IMR-90 (cell line): ENCODE measurements at regions not wholly inside any gene's neighbourhood (a gene's known extent, or its start where the extent isn't known, plus 50 kb on each side); places are given as distances from the start of the nearest gene placed in this dataset.
A peak's percentile ranks its signal among the peaks of the same experiment; 100 is the strongest.

ENCODE experiments used
- ATAC-seq: fragments of 200-7000 bp; cut with Tn5 transposase; 2 replicates; pipeline ENCODE4 v1.9.1; 2020; ENCODE audit warnings: low read depth, mild to moderate bottlenecking, moderate library complexity
- BruUV-seq: library from RNA; stranded (reverse); fragments of 400-500 nt; replicated peaks from 2 replicates; lab custom pipeline; 2021; lab: Mats Ljungman, UMichigan
- CTCF ChIA-PET: fragments of 300-600 bp; formaldehyde crosslinking; extraction: SDS; loops from one replicate; lab custom pipeline; 2021; ENCODE audit warnings: antibody characterized with exemption; lab: Yijun Ruan, JAX
- POLR2A ChIA-PET: fragments of 300-600 bp; sonication (Branson Sonifier 250); formaldehyde crosslinking; loops from one replicate; lab custom pipeline; 2022; ENCODE audit warnings: antibody characterized with exemption; ENCODE audit not compliant: unreplicated experiment; lab: Charles Lee
- DNase-seq: peaks from one replicate; pipeline ENCODE4 v3.0.0; 2013
- H2AFZ ChIP-seq: replicated peaks from 2 replicates; pipeline ENCODE3; 2013; ENCODE audit warnings: low read length, mild to moderate bottlenecking; ENCODE audit not compliant: poor library complexity
- H2AK5ac ChIP-seq: 2 replicates; pipeline ENCODE4 v1.6.1; 2013; ENCODE audit warnings: low read depth, low read length, inconsistent platforms
- H2AK9ac ChIP-seq: replicated peaks from 2 replicates; pipeline ENCODE3; 2013; ENCODE audit warnings: mild to moderate bottlenecking, low read depth, low read length, moderate library complexity; ENCODE audit not compliant: poor library complexity
- H2BK120ac ChIP-seq: 2 replicates; pipeline ENCODE4 v1.6.1; 2013; ENCODE audit warnings: low read depth, low read length, inconsistent platforms
- H2BK15ac ChIP-seq: 3 replicates; pipeline ENCODE4 v1.6.1; 2013; ENCODE audit warnings: low read depth, low read length, inconsistent platforms
- H2BK20ac ChIP-seq: 2 replicates; pipeline ENCODE4 v1.6.1; 2013; ENCODE audit warnings: low read depth, mild to moderate bottlenecking, inconsistent platforms, low read length, moderate library complexity
- H2BK5ac ChIP-seq: 2 replicates; pipeline ENCODE4 v1.6.1; 2013; ENCODE audit warnings: mild to moderate bottlenecking, low read depth, low read length, inconsistent platforms; ENCODE audit not compliant: poor library complexity, severe bottlenecking
- H3K14ac ChIP-seq: replicated peaks from 2 replicates; pipeline ENCODE4 v1.6.1; 2013; ENCODE audit warnings: low read depth, low read length, inconsistent platforms
- H3K18ac ChIP-seq: 2 replicates; pipeline ENCODE4 v1.6.1; 2013; ENCODE audit warnings: low read depth, low read length, control low read depth
- H3K23ac ChIP-seq: 2 replicates; pipeline ENCODE4 v1.6.1; 2013; ENCODE audit warnings: low read depth, low read length, inconsistent platforms
- H3K27ac ChIP-seq: 2 replicates; pipeline ENCODE4 v1.5.1; 2013; ENCODE audit warnings: mild to moderate bottlenecking, control low read depth, low read length; ENCODE audit not compliant: insufficient read depth
- H3K27me3 ChIP-seq: 2 replicates; pipeline ENCODE4 v1.6.1; 2013; ENCODE audit warnings: low read length; ENCODE audit not compliant: control insufficient read depth, insufficient read depth
- H3K36me3 ChIP-seq: 2 replicates; pipeline ENCODE4 v1.6.1; 2013; ENCODE audit warnings: low read length, mixed read lengths; ENCODE audit not compliant: control insufficient read depth, insufficient read depth
- H3K4ac ChIP-seq: 2 replicates; pipeline ENCODE4 v1.6.1; 2013; ENCODE audit warnings: low read depth, low read length, inconsistent platforms
- H3K4me1 ChIP-seq: 2 replicates; pipeline ENCODE4 v1.6.1; 2013; ENCODE audit warnings: low read length, mixed read lengths; ENCODE audit not compliant: control insufficient read depth, insufficient read depth
- H3K4me2 ChIP-seq: 2 replicates; pipeline ENCODE4 v1.6.1; 2013; ENCODE audit warnings: low read depth, mild to moderate bottlenecking, control low read depth, low read length, moderate library complexity
- H3K4me3 ChIP-seq: 2 replicates; pipeline ENCODE4 v1.5.1; 2013; ENCODE audit warnings: low read depth, mild to moderate bottlenecking, control low read depth, low read length, moderate library complexity; ENCODE audit not compliant: insufficient read depth
- H3K56ac ChIP-seq: 2 replicates; pipeline ENCODE4 v1.6.1; 2013; ENCODE audit warnings: low read length, inconsistent platforms; ENCODE audit not compliant: insufficient read depth; ENCODE audit errors: extremely low read depth
- H3K79me1 ChIP-seq, 2 experiments: 2 replicates each; pipeline ENCODE4 v1.6.1; 2013; ENCODE audit warnings: low read length in 2 of 2, inconsistent platforms in 1 of 2, low read depth in 1 of 2
- H3K9ac ChIP-seq: 2 replicates; pipeline ENCODE4 v1.6.1; 2013; ENCODE audit warnings: low read depth, low read length, control low read depth
- H3K9me1 ChIP-seq: 2 replicates; pipeline ENCODE4 v1.6.1; 2013; ENCODE audit warnings: low read length, inconsistent platforms; ENCODE audit not compliant: insufficient read depth
- H3K9me3 ChIP-seq: 2 replicates; pipeline ENCODE4 v1.6.1; 2013; ENCODE audit warnings: low read length; ENCODE audit not compliant: control insufficient read depth, insufficient read depth
- H4K20me1 ChIP-seq: 2 replicates; pipeline ENCODE4 v1.6.1; 2013; ENCODE audit warnings: low read length, inconsistent platforms; ENCODE audit not compliant: insufficient read depth
- H4K5ac ChIP-seq: 2 replicates; pipeline ENCODE4 v1.6.1; 2013; ENCODE audit warnings: mild to moderate bottlenecking, low read depth, low read length, control low read depth
- H4K8ac ChIP-seq, 2 experiments: 2 replicates each; pipeline ENCODE4 v1.6.1; 2013; ENCODE audit warnings: low read depth in 2 of 2, low read length in 2 of 2, control low read depth in 1 of 2, inconsistent platforms in 1 of 2
- H4K91ac ChIP-seq: 2 replicates; pipeline ENCODE4 v1.6.1; 2013; ENCODE audit warnings: low read depth, low read length, inconsistent platforms; ENCODE audit not compliant: insufficient read depth
- CEBPB ChIP-seq: IDR thresholded peaks from 2 replicates; pipeline ENCODE4 v1.6.1; 2012; ENCODE audit warnings: low read depth, low read length, improper control_type of control experiment
- WGBS, 2 experiments: methylation state at CpG; one replicate each; pipeline versions ENCODE4 v1.1.5 to v1.1.7; 2013; ENCODE audit warnings: missing lambda C conversion rate in 2 of 2; ENCODE audit not compliant: insufficient read length in 1 of 2; ENCODE audit errors: extremely low coverage in 2 of 2; 5-methylcytosine and 5-hydroxymethylcytosine counted together
- dilution Hi-C: fragments of 300-500 bp; cut with HindIII; formaldehyde crosslinking; loops from one replicate; pipeline ENCODE4 v1.14.3; 2018; ENCODE audit warnings: low sequenced_read_pairs; ENCODE audit not compliant: unreplicated experiment
- in situ Hi-C: fragments of 300-500 bp; cut with MboI; formaldehyde crosslinking; loops from 3 replicates; pipeline ENCODE4 v1.14.3; 2019; ENCODE audit warnings: low sequenced_read_pairs, inconsistent platforms, mixed read lengths
- intact Hi-C: fragments of 100-400 bp; cut with micrococcal nuclease; formaldehyde crosslinking; loops from 2 replicates; pipeline ENCODE4 v1.10.0; 2022

- Histone ChIP-seq H3K56ac (no peak overlapping the region), H4K91ac (no peak overlapping the region), H3K36me3 (no peaks in the 10 kb centered on the region), H3K4me3 (no peak overlapping the region), H3K18ac (no peak overlapping the region), H2AFZ (no peak overlapping the region), H2AK9ac (no peak overlapping the region), H3K14ac (no peak overlapping the region), H3K27me3 (no peaks in the 10 kb centered on the region), H3K9me3 (no peaks in the 10 kb centered on the region), H2BK15ac (no peak overlapping the region), H4K5ac (no peak overlapping the region), H3K9me1 (no peaks in the 10 kb centered on the region), H3K4me2 (no peak overlapping the region), H3K9ac (no peak overlapping the region), H2AK5ac (no peak overlapping the region), H4K20me1 (no peaks in the 10 kb centered on the region), H3K79me1 (no peaks in the 10 kb centered on the region), H3K23ac (no peak overlapping the region), H4K8ac (no peak overlapping the region), H3K4me1 (no peaks in the 10 kb centered on the region), H2BK120ac (no peak overlapping the region), H2BK20ac (no peak overlapping the region), H3K27ac (no peak overlapping the region), H3K4ac (no peak overlapping the region), H2BK5ac (no peak overlapping the region)
- TF ChIP-seq CEBPB = no peak
- DNase-seq (peak; percentile 10), ATAC-seq (no peak; the same call in 1 of the 2 replicates)
- ChIA-PET POLR2A (no interaction called here), CTCF (interaction anchor here (0.6 to 1.8 kb wide), 3 partner anchors 9 to 1921 kb away, joined by 3 to 9 read pairs (median 5); no protein-coding TSS in a partner anchor)
- dilution Hi-C loops = no loop called here
- intact Hi-C loops = no loop called here
- WGBS, 2 experiments = no CpG with 5 or more reads among the region's 1 CpG
- in situ Hi-C loops = no loop called here
- BruUV-seq = no TSS peak
These were observed 190.1 kb upstream of the AGR3 start for GRCh38 chr7:17071866-17072265.
